H1 (cell line): ENCODE measurements at regions not wholly inside any gene's neighbourhood (a gene's known extent, or its start where the extent isn't known, plus 50 kb on each side); places are given as distances from the start of the nearest gene placed in this dataset.

Source experiments
- CTCF ChIA-PET: fragments of 300-600 bp; sonication (Branson Sonifier 250); formaldehyde crosslinking; loops from one replicate; lab custom pipeline; 2021; ENCODE audit not compliant: partially characterized antibody; lab: Charles Lee
- POLR2A ChIA-PET: fragments of 300-600 bp; sonication (Branson Sonifier 250); formaldehyde crosslinking; loops from one replicate; lab custom pipeline; 2021; ENCODE audit warnings: inconsistent platforms; ENCODE audit not compliant: partially characterized antibody; lab: Charles Lee
- DNase-seq, 2 experiments: peaks; one replicate each; pipeline versions ENCODE4 v3.0.0 to v3.0.0-alpha.2; 2010 to 2022; ENCODE audit warnings: low spot score in 2 of 2, low read depth in 1 of 2, mixed read lengths in 1 of 2
- FAIRE-seq: peaks from 2 replicates; lab custom pipeline; 2011; peaks lifted over from hg19 to GRCh38; lab: Jason Lieb, UNC
- H2AFZ ChIP-seq: 2 replicates; pipeline ENCODE4 v1.8.1; 2012; ENCODE audit warnings: low read length, inconsistent platforms
- H2AK5ac ChIP-seq: 2 replicates; pipeline ENCODE4 v1.6.1; 2013; ENCODE audit warnings: low read depth, low read length
- H2BK120ac ChIP-seq: replicated peaks from 2 replicates; pipeline ENCODE3; 2013; ENCODE audit warnings: low read depth, low read length, inconsistent platforms
- H2BK12ac ChIP-seq: 2 replicates; pipeline ENCODE4 v1.6.1; 2013; ENCODE audit warnings: low read depth, low read length
- H2BK15ac ChIP-seq: 2 replicates; pipeline ENCODE4 v1.6.1; 2013; ENCODE audit warnings: low read length
- H2BK20ac ChIP-seq: 2 replicates; pipeline ENCODE4 v1.6.1; 2013; ENCODE audit warnings: low read length
- H2BK5ac ChIP-seq: 2 replicates; pipeline ENCODE4 v1.6.1; 2013; ENCODE audit warnings: low read depth, low read length
- H3K14ac ChIP-seq: 2 replicates; pipeline ENCODE4 v1.6.1; 2013; ENCODE audit warnings: inconsistent platforms; ENCODE audit not compliant: insufficient read length
- H3K18ac ChIP-seq: 2 replicates; pipeline ENCODE4 v1.6.1; 2013; ENCODE audit warnings: low read length; ENCODE audit errors: extremely low read depth
- H3K23ac ChIP-seq: 2 replicates; pipeline ENCODE4 v1.6.1; 2013; ENCODE audit warnings: inconsistent platforms; ENCODE audit not compliant: insufficient read length
- H3K23me2 ChIP-seq: 2 replicates; pipeline ENCODE4 v1.6.1; 2013; ENCODE audit warnings: low read depth, low read length
- H3K27ac ChIP-seq: 2 replicates; pipeline ENCODE4 v1.6.1; 2011; ENCODE audit warnings: low read depth, low read length, inconsistent platforms
- H3K27me3 ChIP-seq, 4 experiments: replicated peaks in 1 of 4; 1 replicate in 1 of 4; 2 replicates in 3 of 4; pipeline versions ENCODE4 v1.6.1 to v1.8.1; 2011 to 2013; ENCODE audit warnings: low read length in 3 of 4, mild to moderate bottlenecking in 3 of 4, inconsistent platforms in 2 of 4, mixed read lengths in 2 of 4, moderate library complexity in 1 of 4; ENCODE audit not compliant: control insufficient read depth in 3 of 4, insufficient read depth in 3 of 4; ENCODE audit errors: extremely low read depth in 1 of 4
- H3K36me3 ChIP-seq, 4 experiments: 2 replicates each; pipeline versions ENCODE4 v1.6.1 to v1.8.1; 2011 to 2013; ENCODE audit warnings: mild to moderate bottlenecking in 4 of 4, low read length in 3 of 4, moderate library complexity in 2 of 4, control low read depth in 1 of 4, inconsistent platforms in 1 of 4; ENCODE audit not compliant: insufficient read depth in 4 of 4, control insufficient read depth in 2 of 4
- H3K4ac ChIP-seq: replicated peaks from 2 replicates; pipeline ENCODE3; 2013; ENCODE audit warnings: low read length, low read depth, mixed read lengths, inconsistent platforms; ENCODE audit not compliant: insufficient read length
- H3K4me1 ChIP-seq, 4 experiments: replicated peaks in 1 of 4; 1 replicate in 1 of 4; 2 replicates in 3 of 4; pipeline versions ENCODE4 v1.6.1 to v1.8.1; 2011 to 2013; ENCODE audit warnings: low read length in 3 of 4, inconsistent platforms in 2 of 4, mixed read lengths in 1 of 4; ENCODE audit not compliant: insufficient read depth in 4 of 4, control insufficient read depth in 3 of 4
- H3K4me2 ChIP-seq, 2 experiments: 2 replicates each; pipeline versions ENCODE4 v1.6.1 to v1.8.1; 2011 to 2013; ENCODE audit warnings: low read depth in 2 of 2, low read length in 2 of 2, control low read depth in 1 of 2, inconsistent platforms in 1 of 2, mild to moderate bottlenecking in 1 of 2; ENCODE audit not compliant: insufficient read depth in 1 of 2
- H3K4me3 ChIP-seq, 4 experiments: fragments of 200-600, 300-600 bp in 1 of 4; sonication (generic), shearing (Covaris generic), sonication (Bioruptor Twin) in 1 of 4; 2 replicates each; pipeline versions ENCODE4 v1.5.1 to v1.8.1; 2011 to 2016; ENCODE audit warnings: low read length in 4 of 4, low read depth in 3 of 4, control low read depth in 2 of 4, inconsistent platforms in 2 of 4, mild to moderate bottlenecking in 2 of 4, mixed read lengths in 1 of 4, moderate library complexity in 1 of 4; ENCODE audit not compliant: insufficient read depth in 2 of 4; ENCODE audit errors: extremely low read depth in 1 of 4
- H3K56ac ChIP-seq: replicated peaks from 2 replicates; pipeline ENCODE3; 2013; ENCODE audit warnings: low read depth, mild to moderate bottlenecking, mixed read lengths, low read length, inconsistent platforms; ENCODE audit not compliant: insufficient read length
- H3K79me1 ChIP-seq: 2 replicates; pipeline ENCODE4 v1.6.1; 2013; ENCODE audit warnings: low read depth, low read length, control low read depth
- H3K79me2 ChIP-seq, 2 experiments: 2 replicates each; pipeline versions ENCODE4 v1.6.1 to v1.8.1; 2012 to 2013; ENCODE audit warnings: low read length in 2 of 2, mild to moderate bottlenecking in 2 of 2, inconsistent platforms in 1 of 2; ENCODE audit not compliant: insufficient read depth in 2 of 2, control insufficient read depth in 1 of 2
- H3K9ac ChIP-seq, 4 experiments: replicated peaks in 1 of 4; 1 replicate in 1 of 4; 2 replicates in 3 of 4; pipeline versions ENCODE4 v1.6.1 to v1.8.1; 2011 to 2013; ENCODE audit warnings: low read depth in 3 of 4, low read length in 3 of 4, control low read depth in 2 of 4, mild to moderate bottlenecking in 2 of 4, moderate library complexity in 2 of 4, inconsistent platforms in 1 of 4; ENCODE audit errors: extremely low read depth in 1 of 4
- H3K9me3 ChIP-seq, 2 experiments: 2 replicates each; pipeline versions ENCODE4 v1.6.1 to v1.8.1; 2012 to 2013; ENCODE audit warnings: mild to moderate bottlenecking in 2 of 2, moderate library complexity in 2 of 2, control low read depth in 1 of 2, inconsistent platforms in 1 of 2, low read depth in 1 of 2, low read length in 1 of 2, mixed read lengths in 1 of 2; ENCODE audit not compliant: insufficient read depth in 2 of 2
- H4K20me1 ChIP-seq, 2 experiments: replicated peaks in 1 of 2; 2 replicates each; pipeline versions ENCODE3 to v1.8.1; 2011 to 2013; ENCODE audit warnings: inconsistent platforms in 2 of 2, low read length in 2 of 2, mild to moderate bottlenecking in 1 of 2; ENCODE audit not compliant: insufficient read depth in 2 of 2, control insufficient read depth in 1 of 2
- H4K5ac ChIP-seq: 2 replicates; pipeline ENCODE4 v1.6.1; 2013; ENCODE audit warnings: low read length, low read depth, mixed read lengths, inconsistent platforms; ENCODE audit not compliant: insufficient read length
- H4K8ac ChIP-seq: 2 replicates; pipeline ENCODE4 v1.8.0; 2013; ENCODE audit warnings: mild to moderate bottlenecking, moderate library complexity, low read length, inconsistent platforms; ENCODE audit not compliant: insufficient read depth; ENCODE audit errors: extremely low read depth
- H4K91ac ChIP-seq: replicated peaks from 2 replicates; pipeline ENCODE3; 2013; ENCODE audit warnings: low read length, mixed read lengths, inconsistent platforms; ENCODE audit not compliant: insufficient read length
- EZH2 ChIP-seq: fragments of 200-600 bp; sonication (generic); IDR thresholded peaks from 2 replicates; pipeline ENCODE4 v1.7.1; 2012; ENCODE audit warnings: low read depth, mild to moderate bottlenecking, moderate library complexity, low read length, inconsistent platforms; ENCODE audit not compliant: severe bottlenecking
- GABPA ChIP-seq: IDR thresholded peaks from 2 replicates; pipeline ENCODE4 v1.6.1; 2011; ENCODE audit warnings: mild to moderate bottlenecking, low read length, moderate library complexity, borderline replicate concordance; ENCODE audit not compliant: insufficient read depth
- KDM1A ChIP-seq: fragments of 200-600, 300-600 bp; sonication (generic); IDR thresholded peaks from 2 replicates; pipeline ENCODE4 v1.7.1; 2016; ENCODE audit warnings: mild to moderate bottlenecking, low read length, borderline replicate concordance
- NANOG ChIP-seq: IDR thresholded peaks from 2 replicates; pipeline ENCODE4 v1.6.1; 2011; ENCODE audit warnings: low read length, low read depth, mild to moderate bottlenecking, inconsistent platforms; ENCODE audit not compliant: insufficient read depth, poor library complexity, severe bottlenecking
- NRF1 ChIP-seq: IDR thresholded peaks from 2 replicates; pipeline ENCODE4 v1.6.1; 2011; ENCODE audit warnings: mild to moderate bottlenecking, low read depth, low read length, improper control_type of control experiment
- PHF8 ChIP-seq: fragments of 200-600 bp; sonication (generic); conservative IDR thresholded peaks from 2 replicates; pipeline ENCODE4 v1.7.1; 2012; ENCODE audit warnings: low read depth, mild to moderate bottlenecking, inconsistent platforms, low read length, moderate library complexity
- POLR2AphosphoS5 ChIP-seq: IDR thresholded peaks from 2 replicates; pipeline ENCODE4 v1.6.1; 2011; ENCODE audit warnings: low read depth, low read length
- RAD21 ChIP-seq, 2 experiments: IDR thresholded peaks in 1 of 2; conservative IDR thresholded peaks in 1 of 2; 2 replicates each; pipeline ENCODE4 v1.6.1; 2011; ENCODE audit warnings: low read depth in 2 of 2, low read length in 2 of 2, improper control_type of control experiment in 1 of 2, inconsistent platforms in 1 of 2, mild to moderate bottlenecking in 1 of 2, moderate library complexity in 1 of 2
- SUZ12 ChIP-seq: fragments of 200-600 bp; sonication (generic); IDR thresholded peaks from 2 replicates; pipeline ENCODE4 v1.6.1; 2012; ENCODE audit warnings: mild to moderate bottlenecking, inconsistent platforms, low read length, moderate library complexity, mixed read lengths
- WGBS, 2 experiments: shearing (Covaris generic) in 1 of 2; methylation state at CpG; one replicate each; pipeline versions ENCODE4 v1.1.6 to v1.1.7; 2013 to 2015; ENCODE audit warnings: low lambda C conversion rate in 2 of 2, mixed read lengths in 2 of 2, inconsistent platforms in 1 of 2, low coverage in 1 of 2, missing lambda C conversion rate in 1 of 2; ENCODE audit not compliant: insufficient replicate concordance in 2 of 2, insufficient coverage in 1 of 2, insufficient read length in 1 of 2; ENCODE audit errors: extremely low coverage in 1 of 2, missing lambda C conversion rate in 1 of 2; 5-methylcytosine and 5-hydroxymethylcytosine counted together
- TF ChIP-seq, protein P1 (sequence below), 3 experiments: IDR thresholded peaks; 1 replicate in 2 of 3; 2 replicates in 1 of 3; pipeline versions ENCODE4 v1.5.1 to v1.6.1; 2011; ENCODE audit warnings: low read length in 3 of 3, mild to moderate bottlenecking in 3 of 3, inconsistent platforms in 2 of 3, low read depth in 1 of 3, moderate library complexity in 1 of 3; ENCODE audit not compliant: insufficient read depth in 1 of 3; ENCODE audit errors: control extremely low read depth in 1 of 3

DNA sequence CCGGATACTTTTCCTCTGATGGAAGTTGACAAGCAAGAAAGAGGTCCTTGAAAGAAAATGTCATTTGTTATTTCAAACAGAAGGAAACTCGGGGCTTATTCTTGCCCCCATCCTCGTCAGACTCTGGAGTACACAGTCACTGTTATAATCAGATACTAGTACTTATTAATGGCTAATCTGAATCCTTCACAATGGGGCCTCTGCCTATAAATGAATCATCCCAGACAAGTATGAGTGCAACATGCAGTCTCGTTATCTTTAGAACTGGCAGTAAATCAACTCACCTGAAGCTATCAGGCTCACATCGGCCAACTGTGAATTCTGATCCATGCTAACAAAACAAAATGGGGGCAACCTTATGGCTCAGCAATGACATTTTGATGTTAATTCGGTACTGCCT, 216.7 kb downstream of the GRIN2B start:
- FAIRE-seq: no peak
- TF ChIP-seq, protein P1, sequence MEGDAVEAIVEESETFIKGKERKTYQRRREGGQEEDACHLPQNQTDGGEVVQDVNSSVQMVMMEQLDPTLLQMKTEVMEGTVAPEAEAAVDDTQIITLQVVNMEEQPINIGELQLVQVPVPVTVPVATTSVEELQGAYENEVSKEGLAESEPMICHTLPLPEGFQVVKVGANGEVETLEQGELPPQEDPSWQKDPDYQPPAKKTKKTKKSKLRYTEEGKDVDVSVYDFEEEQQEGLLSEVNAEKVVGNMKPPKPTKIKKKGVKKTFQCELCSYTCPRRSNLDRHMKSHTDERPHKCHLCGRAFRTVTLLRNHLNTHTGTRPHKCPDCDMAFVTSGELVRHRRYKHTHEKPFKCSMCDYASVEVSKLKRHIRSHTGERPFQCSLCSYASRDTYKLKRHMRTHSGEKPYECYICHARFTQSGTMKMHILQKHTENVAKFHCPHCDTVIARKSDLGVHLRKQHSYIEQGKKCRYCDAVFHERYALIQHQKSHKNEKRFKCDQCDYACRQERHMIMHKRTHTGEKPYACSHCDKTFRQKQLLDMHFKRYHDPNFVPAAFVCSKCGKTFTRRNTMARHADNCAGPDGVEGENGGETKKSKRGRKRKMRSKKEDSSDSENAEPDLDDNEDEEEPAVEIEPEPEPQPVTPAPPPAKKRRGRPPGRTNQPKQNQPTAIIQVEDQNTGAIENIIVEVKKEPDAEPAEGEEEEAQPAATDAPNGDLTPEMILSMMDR (IDR thresholded peaks at IDR 0.05; ENCODE audit: control extremely low read depth in 1 of 3, insufficient read depth in 1 of 3, low read depth in 1 of 3, low read length in 3 of 3): no peak
- TF ChIP-seq NANOG: no peak
- TF ChIP-seq GABPA: no peak
- TF ChIP-seq SUZ12: no peak
- TF ChIP-seq POLR2AphosphoS5: no peak
- no peak for TF ChIP-seq NRF1
- TF ChIP-seq RAD21 (IDR thresholded peaks at IDR 0.05 in 1 of 2, conservative IDR thresholded peaks at IDR 0.05 in 1 of 2; ENCODE audit: low read depth in 2 of 2, low read length in 2 of 2): no peak
- TF ChIP-seq KDM1A: no peak
- TF ChIP-seq PHF8: no peak
- no peak for TF ChIP-seq EZH2

More for the DNA sequence above, 216.7 kb downstream of the GRIN2B start:
- Histone ChIP-seq H2AFZ (no peak overlapping the region), H3K14ac (no peak overlapping the region), H3K36me3 (no peaks in the 10 kb centered on the region), H2AK5ac (no peak overlapping the region), H3K27me3 (no peaks in the 10 kb centered on the region; a peak in 1 of 7 replicates), H4K8ac (no peak overlapping the region), H3K4me3 (no peak overlapping the region), H3K9me3 (no peaks in the 10 kb centered on the region; a peak in 1 of 4 replicates), H3K18ac (no peak overlapping the region), H3K4me2 (no peak overlapping the region), H3K27ac (no peak overlapping the region), H2BK20ac (no peak overlapping the region), H4K20me1 (no peaks in the 10 kb centered on the region), H3K9ac (no peak overlapping the region), H3K4me1 (no peaks in the 10 kb centered on the region), H3K4ac (no peak overlapping the region), H3K56ac (no peak overlapping the region), H2BK120ac (no peak overlapping the region), H2BK5ac (no peak overlapping the region), H4K91ac (no peak overlapping the region), H4K5ac (no peak overlapping the region), H3K79me2 (no peaks in the 10 kb centered on the region), H3K23ac (no peak overlapping the region), H3K23me2 (no peaks in the 10 kb centered on the region), H2BK12ac (no peak overlapping the region), H3K79me1 (no peaks in the 10 kb centered on the region), H2BK15ac (no peak overlapping the region)
- 94% methylated on average over 6 of the region's 6 CpGs; no CpG with 5 or more reads in 1 of the 2 experiments for WGBS, 2 experiments
- CTCF ChIA-PET: interaction anchor here (1.4 to 2.4 kb wide), 2 partner anchors 8 to 26 kb away, joined by 4 to 6 read pairs; no protein-coding TSS in a partner anchor
- no peak for DNase-seq
- POLR2A ChIA-PET: no interaction called here
